ENCODE measurements at regions not wholly inside any gene's neighbourhood (a gene's known extent, or its start where the extent isn't known, plus 50 kb on each side); places are given as distances from the start of the nearest gene placed in this dataset.

DNA sequence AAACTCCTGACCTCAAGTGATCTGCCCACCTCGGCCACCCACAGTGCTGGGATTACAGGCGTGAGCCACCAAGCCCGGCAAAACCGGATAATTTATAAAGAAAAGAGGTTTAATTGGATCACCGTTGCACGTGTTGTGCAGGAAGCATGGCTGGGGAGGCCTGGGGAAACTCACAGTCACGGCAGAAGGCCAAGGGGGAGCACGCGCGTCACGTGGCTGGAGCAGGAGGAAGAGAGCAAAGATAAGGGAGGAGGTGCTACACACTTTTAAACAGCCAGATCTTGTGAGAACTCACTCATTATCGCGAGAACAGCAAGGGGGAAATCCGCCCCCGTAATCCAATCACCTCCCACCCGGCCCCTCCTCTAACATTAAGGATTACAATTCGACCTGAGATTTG is 177.9 kb upstream of the TENM3 start:
- intact Hi-C loops (cut with micrococcal nuclease; ENCODE audit: unreplicated experiment) = no loop called here
- TF ChIP-seq, protein P1, sequence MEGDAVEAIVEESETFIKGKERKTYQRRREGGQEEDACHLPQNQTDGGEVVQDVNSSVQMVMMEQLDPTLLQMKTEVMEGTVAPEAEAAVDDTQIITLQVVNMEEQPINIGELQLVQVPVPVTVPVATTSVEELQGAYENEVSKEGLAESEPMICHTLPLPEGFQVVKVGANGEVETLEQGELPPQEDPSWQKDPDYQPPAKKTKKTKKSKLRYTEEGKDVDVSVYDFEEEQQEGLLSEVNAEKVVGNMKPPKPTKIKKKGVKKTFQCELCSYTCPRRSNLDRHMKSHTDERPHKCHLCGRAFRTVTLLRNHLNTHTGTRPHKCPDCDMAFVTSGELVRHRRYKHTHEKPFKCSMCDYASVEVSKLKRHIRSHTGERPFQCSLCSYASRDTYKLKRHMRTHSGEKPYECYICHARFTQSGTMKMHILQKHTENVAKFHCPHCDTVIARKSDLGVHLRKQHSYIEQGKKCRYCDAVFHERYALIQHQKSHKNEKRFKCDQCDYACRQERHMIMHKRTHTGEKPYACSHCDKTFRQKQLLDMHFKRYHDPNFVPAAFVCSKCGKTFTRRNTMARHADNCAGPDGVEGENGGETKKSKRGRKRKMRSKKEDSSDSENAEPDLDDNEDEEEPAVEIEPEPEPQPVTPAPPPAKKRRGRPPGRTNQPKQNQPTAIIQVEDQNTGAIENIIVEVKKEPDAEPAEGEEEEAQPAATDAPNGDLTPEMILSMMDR (conservative IDR thresholded peaks at IDR 0.05; ENCODE audit: low read depth, low read length) = no peak
- no peak for TF ChIP-seq EZH2 (IDR thresholded peaks at IDR 0.05; ENCODE audit: borderline replicate concordance, low read depth, low read length, poor library complexity, severe bottlenecking)
- no peak overlapping the region for H3K27ac ChIP-seq (ENCODE audit: low read depth, low read length, poor library complexity, severe bottlenecking)
- no TSS peak for BruUV-seq (replicated peaks)
- no peaks in the 10 kb centered on the region for H3K9me3 ChIP-seq (ENCODE audit: low read depth, low read length, poor library complexity, severe bottlenecking)
- CTCF ChIA-PET = no interaction called here
- no peaks in the 10 kb centered on the region for H3K27me3 ChIP-seq (replicated peaks; ENCODE audit: insufficient read depth, low read depth, low read length, poor library complexity)
- H3K36me3 ChIP-seq (ENCODE audit: insufficient read depth, low read length, poor library complexity, severe bottlenecking) = no peaks in the 10 kb centered on the region
- POLR2A ChIA-PET (ENCODE audit: low non-redundant PET) = no interaction called here
- DNase-seq (ENCODE audit: low spot score) = peak; percentile 4
- no peak overlapping the region for H3K4me3 ChIP-seq (ENCODE audit: low read depth, low read length, poor library complexity, severe bottlenecking)
- peaks cover 8% of the 10 kb centered on the region for H3K4me1 ChIP-seq (ENCODE audit: insufficient read depth, low read length, poor library complexity, severe bottlenecking)

- peaks cover 8% of the 10 kb centered on the region for H3K4me1 ChIP-seq (ENCODE audit: insufficient read depth, low read length, poor library complexity, severe bottlenecking)
- POLR2A ChIA-PET (ENCODE audit: low non-redundant PET) = no interaction called here
- no peak overlapping the region for H3K27ac ChIP-seq (ENCODE audit: low read depth, low read length, poor library complexity, severe bottlenecking)
- TF ChIP-seq, protein P1 (conservative IDR thresholded peaks at IDR 0.05; ENCODE audit: low read depth, low read length) = no peak
- TF ChIP-seq EZH2 (IDR thresholded peaks at IDR 0.05; ENCODE audit: borderline replicate concordance, low read depth, low read length, poor library complexity, severe bottlenecking) = no peak
- BruUV-seq (replicated peaks) = no TSS peak
- CTCF ChIA-PET = no interaction called here
- H3K9me3 ChIP-seq (ENCODE audit: low read depth, low read length, poor library complexity, severe bottlenecking) = no peaks in the 10 kb centered on the region
- DNase-seq (ENCODE audit: low spot score) = no peak
- no peaks in the 10 kb centered on the region for H3K36me3 ChIP-seq (ENCODE audit: insufficient read depth, low read length, poor library complexity, severe bottlenecking)
- no peak overlapping the region for H3K4me3 ChIP-seq (ENCODE audit: low read depth, low read length, poor library complexity, severe bottlenecking)
- H3K27me3 ChIP-seq (replicated peaks; ENCODE audit: insufficient read depth, low read depth, low read length, poor library complexity) = no peaks in the 10 kb centered on the region
- intact Hi-C loops (cut with micrococcal nuclease; ENCODE audit: unreplicated experiment) = no loop called here
Measured at GRCh38 chr4:182066037-182066436, 177.2 kb upstream of the TENM3 start.

DNA sequence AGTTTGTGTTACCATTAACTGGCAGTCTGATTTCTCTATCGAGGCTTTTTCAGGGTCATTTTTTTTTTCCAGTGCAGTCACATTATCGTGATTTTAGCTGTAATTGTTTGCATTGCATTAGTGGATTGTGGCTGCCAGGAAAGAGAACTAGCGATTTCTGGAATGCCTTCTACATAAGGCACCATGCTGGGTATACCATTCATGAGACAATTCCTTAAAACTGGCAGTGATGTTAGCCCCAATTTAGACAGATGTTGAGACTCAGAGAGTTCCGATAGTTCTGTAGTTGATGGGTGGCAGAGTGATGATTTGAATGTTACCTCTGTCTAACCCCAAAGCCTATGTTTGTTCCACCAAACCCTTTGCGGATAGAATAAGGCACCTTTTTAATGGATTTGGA is 175.4 kb upstream of the TENM3 start:
- no peak for TF ChIP-seq EZH2 (IDR thresholded peaks at IDR 0.05; ENCODE audit: borderline replicate concordance, low read depth, low read length, poor library complexity, severe bottlenecking)
- TF ChIP-seq, protein P1 (conservative IDR thresholded peaks at IDR 0.05; ENCODE audit: low read depth, low read length) = no peak
- ChIA-PET POLR2A (ENCODE audit: low non-redundant PET) (no interaction called here), CTCF (no interaction called here)
- no TSS peak for BruUV-seq (replicated peaks)
- no peak overlapping the region for H3K27ac ChIP-seq (ENCODE audit: low read depth, low read length, poor library complexity, severe bottlenecking)
- intact Hi-C loops (cut with micrococcal nuclease; ENCODE audit: unreplicated experiment) = no loop called here
- H3K9me3 ChIP-seq (ENCODE audit: low read depth, low read length, poor library complexity, severe bottlenecking) = no peaks in the 10 kb centered on the region
- H3K4me1 ChIP-seq (ENCODE audit: insufficient read depth, low read length, poor library complexity, severe bottlenecking) = peaks cover 6% of the 10 kb centered on the region
- H3K27me3 ChIP-seq (replicated peaks; ENCODE audit: insufficient read depth, low read depth, low read length, poor library complexity) = no peaks in the 10 kb centered on the region
- peak; percentile 38 for DNase-seq (ENCODE audit: low spot score)
- H3K4me3 ChIP-seq (ENCODE audit: low read depth, low read length, poor library complexity, severe bottlenecking) = no peak overlapping the region
- no peaks in the 10 kb centered on the region for H3K36me3 ChIP-seq (ENCODE audit: insufficient read depth, low read length, poor library complexity, severe bottlenecking)
